GM18499 (cell line): ENCODE measurements at regions not wholly inside any gene's neighbourhood (a gene's known extent, or its start where the extent isn't known, plus 50 kb on each side); places are given as distances from the start of the nearest gene placed in this dataset.

Experiments used
- ATAC-seq: cut with Tn5 transposase; IDR thresholded peaks from one replicate; pipeline ENCODE4 v1.9.1; 2021; ENCODE audit warnings: moderate number of reproducible peaks; ENCODE audit not compliant: insufficient read depth, unreplicated experiment

GRCh38 chr5:53211799-53212198 lies 102.2 kb upstream of the MOCS2 start:
- peak; percentile 69 for ATAC-seq

GRCh38 chr5:53219174-53219573 lies 109.6 kb upstream of the MOCS2 start:
- no peak for ATAC-seq

GRCh38 chr5:53219610-53220009 lies 110.1 kb upstream of the MOCS2 start:
- no peak for ATAC-seq

GRCh38 chr5:53233645-53234405 lies 124.3 kb upstream of the MOCS2 start:
- ATAC-seq = no peak

GRCh38 chr5:53236683-53237082 lies 127.1 kb upstream of the MOCS2 start:
- ATAC-seq = no peak

GRCh38 chr5:53237876-53238275 lies 128.3 kb upstream of the MOCS2 start:
- no peak for ATAC-seq

- no peak for ATAC-seq
These were observed 129.9 kb upstream of the MOCS2 start for GRCh38 chr5:53239301-53239990.

- ATAC-seq = no peak
These were observed 131.1 kb upstream of the MOCS2 start for GRCh38 chr5:53240661-53241060.

- ATAC-seq = no peak
These were observed 132.0 kb upstream of the MOCS2 start for GRCh38 chr5:53241572-53241971.

- no peak for ATAC-seq
These were observed 133.8 kb upstream of the MOCS2 start for GRCh38 chr5:53243403-53243802.

- ATAC-seq = no peak
These were observed 136.7 kb upstream of the MOCS2 start for GRCh38 chr5:53246042-53246836.

- no peak for ATAC-seq
These were observed 140.1 kb upstream of the MOCS2 start for GRCh38 chr5:53249529-53250200.

- ATAC-seq = no peak
These were observed 140.6 kb upstream of the MOCS2 start for GRCh38 chr5:53250201-53250550.

GRCh38 chr5:53253421-53253871 lies 143.9 kb upstream of the MOCS2 start:
- ATAC-seq = no peak

- no peak for ATAC-seq
These were observed 147.2 kb upstream of the MOCS2 start for GRCh38 chr5:53256746-53257145.

- ATAC-seq = no peak
These were observed 148.3 kb upstream of the MOCS2 start for GRCh38 chr5:53257806-53258373.

GRCh38 chr5:53259176-53259575 lies 149.6 kb upstream of the MOCS2 start:
- ATAC-seq = no peak

- ATAC-seq = no peak
These were observed 150.9 kb upstream of the MOCS2 start for GRCh38 chr5:53260446-53260845.

GRCh38 chr5:53261245-53261644 lies 151.7 kb upstream of the MOCS2 start:
- ATAC-seq = no peak

- ATAC-seq = no peak
These were observed 152.9 kb upstream of the MOCS2 start for GRCh38 chr5:53262348-53262970.
